ENCODE measurements at regions not wholly inside any gene's neighbourhood (a gene's known extent, or its start where the extent isn't known, plus 50 kb on each side); places are given as distances from the start of the nearest gene placed in this dataset.

- DNase-seq (ENCODE audit: extremely low read depth, low read depth): no peak
These were observed 248.0 kb upstream of the ARRDC4 start for GRCh38 chr15:97712530-97712929.

GRCh38 chr15:97717806-97718205 lies 242.7 kb upstream of the ARRDC4 start:
- DNase-seq (ENCODE audit: extremely low read depth, low read depth): no peak

GRCh38 chr15:97718509-97718908 lies 242.0 kb upstream of the ARRDC4 start:
- no peak for DNase-seq (ENCODE audit: extremely low read depth, low read depth)

GRCh38 chr15:97728791-97729190 lies 231.7 kb upstream of the ARRDC4 start:
- DNase-seq (ENCODE audit: extremely low read depth, low read depth): no peak

- DNase-seq (ENCODE audit: extremely low read depth, low read depth): no peak
These were observed 231.2 kb upstream of the ARRDC4 start for GRCh38 chr15:97729270-97729669.

GRCh38 chr15:97730315-97730714 lies 230.2 kb upstream of the ARRDC4 start:
- no peak for DNase-seq (ENCODE audit: extremely low read depth, low read depth)

GRCh38 chr15:97731859-97732258 lies 228.6 kb upstream of the ARRDC4 start:
- no peak for DNase-seq (ENCODE audit: extremely low read depth, low read depth)

GRCh38 chr15:97733373-97733772 lies 227.1 kb upstream of the ARRDC4 start:
- DNase-seq (ENCODE audit: extremely low read depth, low read depth): no peak

- no peak for DNase-seq (ENCODE audit: extremely low read depth, low read depth)
These were observed 223.8 kb upstream of the ARRDC4 start for GRCh38 chr15:97736748-97737147.

GRCh38 chr15:97745481-97746071 lies 214.9 kb upstream of the ARRDC4 start:
- DNase-seq (ENCODE audit: extremely low read depth, low read depth): peak; percentile 33

GRCh38 chr15:97747342-97747741 lies 213.2 kb upstream of the ARRDC4 start:
- DNase-seq (ENCODE audit: extremely low read depth, low read depth): no peak

- DNase-seq (ENCODE audit: extremely low read depth, low read depth): no peak
These were observed 211.9 kb upstream of the ARRDC4 start for GRCh38 chr15:97748576-97748975.

- no peak for DNase-seq (ENCODE audit: extremely low read depth, low read depth)
These were observed 210.4 kb upstream of the ARRDC4 start for GRCh38 chr15:97750060-97750459.

- DNase-seq (ENCODE audit: extremely low read depth, low read depth): no peak
These were observed 204.8 kb upstream of the ARRDC4 start for GRCh38 chr15:97755726-97756125.

GRCh38 chr15:97759363-97759762 lies 201.1 kb upstream of the ARRDC4 start:
- no peak for DNase-seq (ENCODE audit: extremely low read depth, low read depth)

GRCh38 chr15:97761110-97761509 lies 199.4 kb upstream of the ARRDC4 start:
- no peak for DNase-seq (ENCODE audit: extremely low read depth, low read depth)

- DNase-seq (ENCODE audit: extremely low read depth, low read depth): no peak
These were observed 177.3 kb upstream of the ARRDC4 start for GRCh38 chr15:97783240-97783639.

- DNase-seq (ENCODE audit: extremely low read depth, low read depth): no peak
These were observed 173.8 kb upstream of the ARRDC4 start for GRCh38 chr15:97786741-97787140.

- DNase-seq (ENCODE audit: extremely low read depth, low read depth): no peak
These were observed 170.3 kb upstream of the ARRDC4 start for GRCh38 chr15:97790180-97790579.

- DNase-seq (ENCODE audit: extremely low read depth, low read depth): no peak
These were observed 168.4 kb upstream of the ARRDC4 start for GRCh38 chr15:97791824-97792792.

GRCh38 chr15:97804950-97805349 lies 155.6 kb upstream of the ARRDC4 start:
- no peak for DNase-seq (ENCODE audit: extremely low read depth, low read depth)

GRCh38 chr15:97806766-97807165 lies 153.7 kb upstream of the ARRDC4 start:
- no peak for DNase-seq (ENCODE audit: extremely low read depth, low read depth)
